Sigmoid colon (tissue), 6 donors: ENCODE measurements at regions not wholly inside any gene's neighbourhood (a gene's known extent, or its start where the extent isn't known, plus 50 kb on each side); places are given as distances from the start of the nearest gene placed in this dataset.

ENCODE experiments used
- DNase-seq: peaks from one replicate; pipeline ENCODE4 v3.0.0-alpha.2; 2019
- H3K27ac ChIP-seq, 4 donors: fragments of 200-600 bp; sonication (generic); one replicate each; pipeline ENCODE4 v1.5.1; 2016 to 2019; ENCODE audit warnings: mild to moderate bottlenecking in 1 of 4
- H3K27me3 ChIP-seq, 3 donors: fragments of 200-600 bp; sonication (generic); one replicate each; pipeline ENCODE4 v1.5.1; 2019; ENCODE audit warnings: mild to moderate bottlenecking in 1 of 3
- H3K36me3 ChIP-seq, 4 donors: fragments of 200-600 bp; sonication (generic); one replicate each; pipeline ENCODE4 v1.5.1; 2016 to 2019
- H3K4me1 ChIP-seq, 4 donors: fragments of 200-600 bp; sonication (generic); one replicate each; pipeline ENCODE4 v1.5.1; 2017 to 2019
- H3K4me3 ChIP-seq, 4 donors: fragments of 200-600 bp; sonication (generic); one replicate each; pipeline ENCODE4 v1.5.1; 2017 to 2019; ENCODE audit warnings: mild to moderate bottlenecking in 2 of 4, moderate library complexity in 1 of 4
- H3K9me3 ChIP-seq, 4 donors: fragments of 200-600 bp in 3 of 4; sonication (generic) in 3 of 4; one replicate each; pipeline versions ENCODE4 v1.5.1 to v1.6.1; 2013 to 2019
- CTCF ChIP-seq, 4 experiments: fragments of 450-650 bp in 3 of 4; fragments of 200-600 bp in 1 of 4; IDR thresholded peaks; one replicate each; pipeline ENCODE4 v1.5.1; 2016 to 2019; ENCODE audit warnings: antibody characterized with exemption in 4 of 4, mild to moderate bottlenecking in 3 of 4, moderate library complexity in 2 of 4
- EP300 ChIP-seq, 4 donors: sonication (generic); formaldehyde crosslinking; IDR thresholded peaks; one replicate each; pipeline ENCODE4 v1.6.1; 2017; ENCODE audit warnings: antibody characterized with exemption in 4 of 4
- POLR2A ChIP-seq, 2 donors: fragments of 450-650 bp; IDR thresholded peaks; one replicate each; pipeline ENCODE4 v1.6.1; 2016; ENCODE audit warnings: antibody characterized with exemption in 2 of 2, mild to moderate bottlenecking in 2 of 2, moderate library complexity in 2 of 2
- POLR2AphosphoS5 ChIP-seq, 4 donors: sonication (generic); formaldehyde crosslinking; IDR thresholded peaks; one replicate each; pipeline ENCODE4 v1.6.1; 2017; ENCODE audit warnings: antibody characterized with exemption in 4 of 4
- WGBS, 2 donors: extraction: QIAGEN DNeasy Blood & Tissue Kit; methylation state at CpG; one replicate each; pipeline ENCODE4 v1.1.7; 2013; 5-methylcytosine and 5-hydroxymethylcytosine counted together
- intact Hi-C: fragments of 100-400 bp; cut with DNase I; formaldehyde crosslinking; loops from one replicate; pipeline ENCODE4 v1.15.1; 2023
- donor health status: healthy with polysubstance abuse.
- donor health status: healthy.

GRCh38 chr6:33908025-33908424 lies 104.2 kb upstream of the MLN start:
- no peaks in the 10 kb centered on the region for H3K9me3 ChIP-seq
- DNase-seq, result no peak
- 26 to 53% methylated on average over 4 of the region's 4 CpGs for WGBS, 2 donors
- no peak for TF ChIP-seq POLR2AphosphoS5 (IDR thresholded peaks at IDR 0.05)
- TF ChIP-seq CTCF (IDR thresholded peaks at IDR 0.05), result no peak
- TF ChIP-seq EP300 (IDR thresholded peaks at IDR 0.05), result no peak
- no peak for TF ChIP-seq POLR2A (IDR thresholded peaks at IDR 0.05)
- peaks cover 0 to 22% (median 18%) of the 10 kb centered on the region in 4 donors for H3K4me1 ChIP-seq
- H3K27ac ChIP-seq, result no peak overlapping the region
- intact Hi-C loops, result no loop called here
- H3K4me3 ChIP-seq, result no peak overlapping the region
- no peaks in the 10 kb centered on the region for H3K36me3 ChIP-seq
- peaks cover 0 to 5% (median 0%) of the 10 kb centered on the region in 3 donors for H3K27me3 ChIP-seq

DNA sequence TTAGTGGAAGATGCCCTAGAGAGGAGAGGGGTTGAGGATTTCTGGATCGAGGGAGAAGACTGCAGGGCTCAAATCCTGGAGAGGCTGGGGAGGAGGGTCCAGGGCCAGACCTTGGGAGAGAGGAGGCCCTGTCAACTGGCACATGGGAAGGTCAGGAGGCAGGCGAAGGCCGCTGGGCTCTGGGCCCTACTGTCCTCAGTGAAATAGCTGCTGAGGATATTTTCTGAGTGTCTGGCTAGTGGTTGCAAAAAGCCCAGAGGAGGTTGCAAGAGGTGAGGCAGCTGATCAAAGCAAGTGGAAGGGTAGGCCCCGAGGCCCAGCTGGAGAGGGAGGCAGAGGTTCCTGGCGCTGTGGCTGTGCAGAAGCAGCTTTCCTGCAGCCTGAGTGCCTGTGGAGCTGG lies 103.4 kb upstream of the MLN start:
- Histone ChIP-seq H3K4me3 (no peak overlapping the region), H3K27ac (no peak overlapping the region), H3K4me1 (peaks cover 0 to 14% (median 10%) of the 10 kb centered on the region in 4 donors), H3K36me3 (no peaks in the 10 kb centered on the region), H3K9me3 (no peaks in the 10 kb centered on the region), H3K27me3 (peaks cover 0 to 9% (median 0%) of the 10 kb centered on the region in 3 donors)
- no peak for DNase-seq
- TF ChIP-seq EP300 (IDR thresholded peaks at IDR 0.05) (no peak), CTCF (IDR thresholded peaks at IDR 0.05) (no peak), POLR2A (IDR thresholded peaks at IDR 0.05) (no peak), POLR2AphosphoS5 (IDR thresholded peaks at IDR 0.05) (no peak)
- WGBS, 2 donors, result 70 to 77% methylated on average over 5 of the region's 5 CpGs
- intact Hi-C loops, result no loop called here

DNA sequence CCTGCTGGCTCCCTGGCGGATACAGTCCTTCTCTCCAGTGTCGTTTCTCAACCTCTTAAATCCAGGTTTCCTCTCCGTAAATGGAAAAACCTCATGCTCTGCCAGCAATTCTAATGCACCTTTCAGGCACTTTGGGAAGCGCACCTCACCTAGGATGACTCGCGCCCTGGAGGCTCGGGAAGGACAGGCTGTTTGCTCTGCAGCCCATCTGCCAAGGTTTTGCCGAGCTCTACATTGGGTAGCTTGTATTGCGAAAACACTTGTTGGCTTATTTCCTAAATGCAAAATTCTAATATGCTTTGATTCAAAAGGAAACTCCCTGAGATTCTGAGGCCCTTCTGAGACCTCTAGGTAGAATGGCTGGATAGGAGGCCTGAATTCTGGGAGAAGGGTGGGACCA lies 102.6 kb upstream of the MLN start:
- Histone ChIP-seq H3K27ac (no peak overlapping the region), H3K27me3 (peaks cover 0 to 9% (median 0%) of the 10 kb centered on the region in 3 donors), H3K4me3 (no peak overlapping the region), H3K9me3 (no peaks in the 10 kb centered on the region), H3K4me1 (peaks cover 0 to 7% (median 2%) of the 10 kb centered on the region in 4 donors), H3K36me3 (no peaks in the 10 kb centered on the region)
- TF ChIP-seq POLR2AphosphoS5 (IDR thresholded peaks at IDR 0.05) (no peak), POLR2A (IDR thresholded peaks at IDR 0.05) (no peak), EP300 (IDR thresholded peaks at IDR 0.05) (no peak)
- no peak for DNase-seq
- WGBS, 2 donors, result 89 to 93% methylated on average over 9 of the region's 9 CpGs
- intact Hi-C loops, result no loop called here

GRCh38 chr6:33905071-33905609 lies 101.3 kb upstream of the MLN start:
- TF ChIP-seq CTCF (IDR thresholded peaks at IDR 0.05), result no peak
- no peak for DNase-seq
- Histone ChIP-seq H3K27ac (no peak overlapping the region), H3K4me3 (no peak overlapping the region), H3K36me3 (no peaks in the 10 kb centered on the region), H3K4me1 (peaks cover 0 to 6% (median 0%) of the 10 kb centered on the region in 4 donors), H3K27me3 (peaks cover 0 to 13% (median 0%) of the 10 kb centered on the region in 3 donors), H3K9me3 (no peaks in the 10 kb centered on the region)
- WGBS, 2 donors, result 62 to 84% methylated on average over 8 of the region's 8 CpGs
- intact Hi-C loops, result no loop called here

- H3K27ac ChIP-seq, result no peak overlapping the region
- intact Hi-C loops, result no loop called here
- H3K36me3 ChIP-seq, result no peaks in the 10 kb centered on the region
- H3K9me3 ChIP-seq, result no peaks in the 10 kb centered on the region
- TF ChIP-seq POLR2AphosphoS5 (IDR thresholded peaks at IDR 0.05), result no peak
- TF ChIP-seq EP300 (IDR thresholded peaks at IDR 0.05), result no peak
- TF ChIP-seq CTCF (IDR thresholded peaks at IDR 0.05), result no peak
- no peak for TF ChIP-seq POLR2A (IDR thresholded peaks at IDR 0.05)
- no peak overlapping the region for H3K4me3 ChIP-seq
- WGBS, 2 donors, result 69 to 88% methylated on average over 2 of the region's 2 CpGs
- peaks cover 0 to 6% (median 0%) of the 10 kb centered on the region in 4 donors for H3K4me1 ChIP-seq
- H3K27me3 ChIP-seq, result peaks cover 0 to 13% (median 0%) of the 10 kb centered on the region in 3 donors
- no peak for DNase-seq
These were observed 100.9 kb upstream of the MLN start for GRCh38 chr6:33904747-33905065.
